Astrocyte of the cerebellum (primary cell): ENCODE measurements at regions not wholly inside any gene's neighbourhood (a gene's known extent, or its start where the extent isn't known, plus 50 kb on each side); places are given as distances from the start of the nearest gene placed in this dataset.

ENCODE experiments used
- DNase-seq: peaks from one replicate; pipeline ENCODE4 v3.0.0-alpha.2; 2011; ENCODE audit warnings: low read depth
- H3K4me3 ChIP-seq: 2 replicates; pipeline ENCODE4 v1.5.1; 2011; ENCODE audit warnings: mild to moderate bottlenecking, low read depth, low read length, moderate library complexity
- in situ Hi-C: cut with HindIII; loops from 2 replicates; pipeline ENCODE4 v1.10.0; 2017; ENCODE audit warnings: low sequenced_read_pairs
- TF ChIP-seq, protein P1 (sequence below): IDR thresholded peaks from 2 replicates; pipeline ENCODE4 v1.5.1; 2012; ENCODE audit warnings: low read length, low read depth, moderate library complexity, mild to moderate bottlenecking; ENCODE audit errors: missing control alignments

DNA sequence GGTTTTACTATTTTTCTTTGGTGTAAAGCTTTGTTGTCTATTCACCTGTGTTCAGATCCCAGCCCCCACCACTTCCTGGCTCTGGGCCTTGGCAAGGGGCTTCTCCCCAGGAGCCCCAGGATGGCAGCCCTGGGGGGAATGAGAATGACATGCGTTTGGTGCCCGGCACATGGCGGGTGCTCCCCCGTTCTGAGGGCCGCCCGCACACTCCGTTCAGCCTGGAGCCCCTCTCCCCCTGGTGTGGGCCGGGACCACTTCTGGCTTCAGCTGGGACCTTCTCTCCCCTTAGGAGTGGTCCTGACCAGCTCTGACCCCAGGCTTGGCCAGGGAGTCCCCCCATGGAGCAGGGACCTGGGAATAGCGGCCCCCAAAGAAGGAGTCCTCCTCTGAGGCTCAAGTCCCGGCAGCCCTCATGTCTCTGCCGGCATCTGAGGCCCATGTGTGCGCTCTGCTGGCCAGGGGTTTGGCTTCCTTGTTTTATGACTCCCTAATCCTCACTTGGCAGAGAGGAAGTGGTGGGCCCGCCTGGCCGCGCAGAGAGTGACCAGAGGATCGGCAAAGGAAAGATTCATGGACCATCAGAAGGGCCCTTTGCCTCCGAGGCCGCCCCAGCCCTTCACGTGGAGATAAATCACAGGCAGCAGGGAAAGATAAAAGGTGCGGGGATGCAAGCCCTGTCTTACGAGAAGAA, 57.0 kb upstream of the LMX1B start:
- DNase-seq, result no peak
- TF ChIP-seq, protein P1, sequence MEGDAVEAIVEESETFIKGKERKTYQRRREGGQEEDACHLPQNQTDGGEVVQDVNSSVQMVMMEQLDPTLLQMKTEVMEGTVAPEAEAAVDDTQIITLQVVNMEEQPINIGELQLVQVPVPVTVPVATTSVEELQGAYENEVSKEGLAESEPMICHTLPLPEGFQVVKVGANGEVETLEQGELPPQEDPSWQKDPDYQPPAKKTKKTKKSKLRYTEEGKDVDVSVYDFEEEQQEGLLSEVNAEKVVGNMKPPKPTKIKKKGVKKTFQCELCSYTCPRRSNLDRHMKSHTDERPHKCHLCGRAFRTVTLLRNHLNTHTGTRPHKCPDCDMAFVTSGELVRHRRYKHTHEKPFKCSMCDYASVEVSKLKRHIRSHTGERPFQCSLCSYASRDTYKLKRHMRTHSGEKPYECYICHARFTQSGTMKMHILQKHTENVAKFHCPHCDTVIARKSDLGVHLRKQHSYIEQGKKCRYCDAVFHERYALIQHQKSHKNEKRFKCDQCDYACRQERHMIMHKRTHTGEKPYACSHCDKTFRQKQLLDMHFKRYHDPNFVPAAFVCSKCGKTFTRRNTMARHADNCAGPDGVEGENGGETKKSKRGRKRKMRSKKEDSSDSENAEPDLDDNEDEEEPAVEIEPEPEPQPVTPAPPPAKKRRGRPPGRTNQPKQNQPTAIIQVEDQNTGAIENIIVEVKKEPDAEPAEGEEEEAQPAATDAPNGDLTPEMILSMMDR, result no peak
- in situ Hi-C loops, result no loop called here
- no peak overlapping the region for H3K4me3 ChIP-seq

DNA sequence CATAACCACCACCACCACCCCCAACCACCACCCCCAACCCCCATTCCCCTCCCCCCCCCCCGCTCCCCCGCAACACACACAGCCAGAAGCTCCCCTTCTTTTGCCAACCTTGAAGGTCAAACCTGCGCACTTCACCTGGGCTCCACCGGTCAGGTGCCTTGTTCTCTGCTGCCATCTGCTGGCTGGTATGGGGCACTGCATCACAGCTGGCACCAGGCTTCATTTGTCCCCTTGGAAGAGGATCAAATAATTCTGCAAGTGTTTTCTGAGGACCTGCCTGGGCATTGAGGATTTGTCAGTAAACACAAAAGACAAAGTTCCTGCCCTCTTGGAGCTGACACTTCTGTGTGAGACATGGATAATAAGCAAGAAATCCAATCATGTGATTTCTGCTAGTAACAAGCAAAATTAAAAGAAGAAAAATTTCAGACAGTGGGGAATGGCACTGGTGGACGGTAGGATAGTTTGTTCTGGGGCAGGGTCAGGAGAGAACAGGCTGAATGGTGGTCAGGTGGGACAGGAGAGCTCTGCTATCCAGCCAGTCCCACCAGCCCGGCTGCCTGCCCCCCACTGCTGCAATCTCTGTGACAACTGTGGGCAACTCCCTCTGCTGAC, 55.6 kb upstream of the LMX1B start:
- peak; percentile 19 for DNase-seq
- TF ChIP-seq, protein P1, result peak; percentile 97
- no peak overlapping the region for H3K4me3 ChIP-seq
- in situ Hi-C loops, result no loop called here

DNA sequence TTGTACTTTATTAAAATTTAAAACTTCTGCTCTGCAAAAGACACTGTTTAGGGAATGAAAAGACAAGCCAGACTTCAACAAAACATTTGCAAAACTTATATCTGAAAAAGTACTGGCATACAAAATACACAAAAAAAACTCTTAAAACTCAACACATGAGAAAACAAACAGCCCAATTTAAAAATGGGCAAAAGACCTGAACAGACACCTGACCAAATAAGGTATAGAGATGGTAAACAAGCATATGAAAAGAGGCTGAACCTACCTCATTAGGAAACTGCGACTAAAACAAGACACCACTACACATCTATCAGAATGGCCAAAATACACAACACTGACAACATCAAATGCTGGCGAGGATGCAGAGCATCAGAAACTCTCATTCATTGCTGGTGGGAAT, 54.4 kb upstream of the LMX1B start:
- no peak overlapping the region for H3K4me3 ChIP-seq
- no peak for DNase-seq
- in situ Hi-C loops, result no loop called here
- TF ChIP-seq, protein P1, result no peak

DNA sequence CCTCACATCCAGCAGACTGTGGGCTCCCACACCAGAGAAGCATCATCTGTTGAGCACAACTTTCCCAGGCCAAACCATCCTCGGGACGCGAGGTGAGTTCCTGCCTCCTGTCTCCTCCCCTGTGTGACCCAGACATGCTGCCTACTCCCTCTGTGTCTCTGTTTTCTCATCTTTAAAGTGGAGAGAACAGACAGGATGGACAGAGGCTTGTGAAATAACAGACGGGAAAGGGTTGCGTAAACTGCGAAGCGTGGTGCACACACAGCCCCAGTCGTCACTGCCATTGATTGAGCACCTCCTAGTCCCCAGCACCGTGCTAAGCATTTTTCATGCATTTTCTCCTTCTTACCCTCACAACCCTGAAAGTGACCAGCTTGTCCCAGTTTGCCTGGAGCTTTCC, 52.1 kb upstream of the LMX1B start:
- TF ChIP-seq, protein P1, result no peak
- no peak for DNase-seq
- in situ Hi-C loops, result no loop called here

GRCh38 chr9:126563556-126563955, 50.2 kb upstream of the LMX1B start:
- TF ChIP-seq, protein P1, result no peak
- H3K4me3 ChIP-seq, result no peak overlapping the region
- DNase-seq, result no peak
- in situ Hi-C loops, result no loop called here

More for the DNA sequence above, 52.1 kb upstream of the LMX1B start:
- no peak overlapping the region for H3K4me3 ChIP-seq
